Right forelimb (tissue), 1 donor: ENCODE measurements at regions not wholly inside any gene's neighbourhood (a gene's known extent, or its start where the extent isn't known, plus 50 kb on each side); places are given as distances from the start of the nearest gene placed in this dataset.
A peak's percentile ranks its signal among the peaks of the same experiment; 100 is the strongest.

Experiments used
- DNase-seq: peaks from one replicate; pipeline ENCODE4 v3.0.0-alpha.2; 2018

DNA sequence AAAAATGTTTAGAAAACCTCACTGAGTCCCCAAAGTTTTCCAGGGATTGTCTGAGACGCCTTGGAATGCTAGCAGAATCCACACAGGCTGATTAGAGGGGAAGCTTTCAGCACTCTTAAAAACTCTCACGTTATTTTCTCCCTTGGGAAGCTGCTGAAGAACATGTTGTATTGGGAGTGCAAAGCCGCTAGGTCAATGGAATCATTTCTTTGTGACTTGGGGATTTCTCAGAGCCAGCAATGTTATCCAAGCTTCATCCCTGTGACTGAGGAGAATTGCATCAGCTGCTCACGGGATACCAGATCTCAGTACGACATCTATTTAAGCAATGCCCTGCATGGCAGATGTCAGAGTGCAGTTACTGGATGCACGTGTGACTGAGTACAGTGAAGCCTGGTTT lies 426.4 kb upstream of the MPDZ start:
- DNase-seq: peak; percentile 52

- no peak for DNase-seq
Observed at GRCh38 chr9:13705373-13705772, 425.9 kb upstream of the MPDZ start.

GRCh38 chr9:13690595-13690994 lies 411.1 kb upstream of the MPDZ start:
- DNase-seq: no peak

- DNase-seq: no peak
Observed at GRCh38 chr9:13689925-13690324, 410.4 kb upstream of the MPDZ start.

DNA sequence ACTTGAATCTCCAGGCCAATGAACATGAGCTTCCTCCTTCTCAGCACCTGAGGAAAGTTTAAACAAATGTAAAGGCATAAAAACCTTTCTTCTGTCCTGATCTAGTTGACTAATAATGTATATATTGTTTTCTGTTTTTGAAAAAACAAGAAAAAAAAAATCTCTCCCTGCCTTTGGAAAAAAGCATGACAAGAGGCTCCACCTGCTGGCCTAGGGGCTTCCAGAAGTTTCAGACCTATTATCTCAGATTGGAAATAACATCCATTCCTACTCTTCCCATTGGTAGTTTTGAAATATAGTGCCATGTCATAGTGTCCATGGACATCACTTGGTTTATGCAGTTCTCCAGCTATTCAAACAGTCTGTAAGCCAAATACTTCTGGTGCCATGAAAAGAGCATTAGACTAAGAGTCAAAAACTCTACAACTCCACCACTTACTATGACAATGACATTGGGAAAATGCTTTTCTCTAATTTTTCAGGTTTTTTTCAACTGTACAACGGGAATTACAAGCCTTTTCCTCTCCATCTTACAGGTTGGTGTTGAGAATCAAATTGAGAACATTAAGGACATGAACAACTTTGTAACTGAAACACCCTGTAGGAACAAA lies 409.6 kb upstream of the MPDZ start:
- DNase-seq: no peak

DNA sequence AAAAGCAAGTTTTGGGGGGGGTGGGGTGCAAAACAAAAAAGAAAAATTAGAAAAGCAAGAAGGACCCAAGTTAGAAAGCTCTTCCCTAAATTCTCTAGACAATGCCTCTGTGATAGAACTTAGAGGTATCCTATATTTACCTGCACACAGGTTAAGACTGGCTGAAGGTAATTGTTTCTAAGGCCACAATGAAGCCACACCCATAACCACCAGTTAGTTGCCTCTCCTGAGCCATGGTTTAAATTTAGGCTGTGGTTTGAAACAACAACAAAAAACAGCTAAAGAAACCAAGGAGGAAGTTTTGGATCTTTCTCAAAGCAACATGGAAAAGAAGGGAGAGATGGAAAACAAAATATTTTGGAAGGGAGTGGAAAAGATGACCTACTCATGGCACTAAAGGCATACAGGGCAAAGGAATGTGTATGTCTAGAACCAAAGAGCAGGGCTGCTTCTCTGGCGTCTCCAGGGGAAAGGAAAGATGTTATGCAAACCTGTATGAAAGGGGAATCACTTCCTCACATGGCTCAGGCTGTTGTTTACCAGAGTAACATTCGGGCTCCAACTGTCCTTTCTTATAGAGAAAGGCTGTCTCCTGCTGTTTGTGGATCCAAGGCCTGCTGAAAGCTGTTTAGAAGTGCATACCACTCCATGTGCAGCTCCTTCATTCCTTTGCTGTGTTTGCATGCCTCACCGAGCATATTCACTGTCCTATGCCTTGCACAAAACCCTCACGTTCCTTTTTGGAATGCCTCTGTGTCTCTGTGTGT lies 408.9 kb upstream of the MPDZ start:
- no peak for DNase-seq

DNA sequence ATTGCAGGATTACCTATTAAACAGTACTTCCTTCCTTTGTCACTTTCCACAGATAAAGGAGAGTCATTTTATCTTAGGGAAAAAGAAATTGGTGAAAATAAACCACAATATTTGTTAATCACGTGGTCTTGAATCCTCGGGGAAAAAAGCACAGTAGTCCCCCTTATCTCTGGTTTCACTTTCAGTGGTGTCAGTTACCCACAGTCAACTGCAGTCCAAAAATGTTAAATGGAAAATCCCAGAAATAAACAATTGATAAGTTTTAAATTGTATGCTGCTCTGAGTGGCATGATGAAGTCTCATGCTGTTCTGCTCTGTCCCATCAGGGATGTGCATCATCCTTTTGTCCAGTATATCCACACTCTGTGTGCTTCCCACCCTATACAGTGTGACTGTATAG lies 405.2 kb upstream of the MPDZ start:
- DNase-seq: no peak

DNA sequence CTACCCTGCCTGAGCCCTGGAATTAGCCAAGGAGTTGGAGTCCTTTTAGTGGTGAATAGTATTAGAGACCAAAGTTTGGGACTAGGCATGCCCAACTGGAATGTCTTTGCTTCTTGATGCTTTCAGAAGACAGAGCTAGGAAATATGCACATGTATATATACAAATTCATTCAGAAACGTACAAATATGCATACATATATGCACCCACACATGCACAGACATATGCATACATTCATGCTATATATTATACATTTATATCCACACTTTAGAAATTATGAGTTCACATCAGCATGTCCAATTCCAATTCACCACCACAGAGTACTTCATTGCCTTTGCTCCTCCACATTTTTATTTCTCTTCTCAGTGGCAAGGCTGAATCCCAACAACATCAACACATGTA lies 398.3 kb upstream of the MPDZ start:
- DNase-seq: no peak

DNA sequence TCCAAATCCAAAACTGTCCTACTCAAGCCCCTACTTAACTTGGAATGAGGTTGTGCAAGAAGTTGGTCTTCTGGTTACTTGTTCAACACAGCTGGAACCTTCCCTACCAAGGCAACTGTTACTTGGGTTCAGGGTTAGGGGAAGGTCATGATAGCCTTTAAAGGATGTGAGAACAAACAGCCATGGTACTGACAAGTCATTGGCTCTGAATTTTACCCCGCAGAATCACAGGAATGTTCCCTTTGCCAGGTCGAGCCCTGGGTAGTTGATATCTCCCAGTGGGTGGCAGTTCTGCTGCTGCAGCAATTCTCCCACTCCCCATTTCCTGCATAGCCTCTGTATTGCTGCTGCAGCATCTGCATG lies 396.1 kb upstream of the MPDZ start:
- DNase-seq: no peak

DNA sequence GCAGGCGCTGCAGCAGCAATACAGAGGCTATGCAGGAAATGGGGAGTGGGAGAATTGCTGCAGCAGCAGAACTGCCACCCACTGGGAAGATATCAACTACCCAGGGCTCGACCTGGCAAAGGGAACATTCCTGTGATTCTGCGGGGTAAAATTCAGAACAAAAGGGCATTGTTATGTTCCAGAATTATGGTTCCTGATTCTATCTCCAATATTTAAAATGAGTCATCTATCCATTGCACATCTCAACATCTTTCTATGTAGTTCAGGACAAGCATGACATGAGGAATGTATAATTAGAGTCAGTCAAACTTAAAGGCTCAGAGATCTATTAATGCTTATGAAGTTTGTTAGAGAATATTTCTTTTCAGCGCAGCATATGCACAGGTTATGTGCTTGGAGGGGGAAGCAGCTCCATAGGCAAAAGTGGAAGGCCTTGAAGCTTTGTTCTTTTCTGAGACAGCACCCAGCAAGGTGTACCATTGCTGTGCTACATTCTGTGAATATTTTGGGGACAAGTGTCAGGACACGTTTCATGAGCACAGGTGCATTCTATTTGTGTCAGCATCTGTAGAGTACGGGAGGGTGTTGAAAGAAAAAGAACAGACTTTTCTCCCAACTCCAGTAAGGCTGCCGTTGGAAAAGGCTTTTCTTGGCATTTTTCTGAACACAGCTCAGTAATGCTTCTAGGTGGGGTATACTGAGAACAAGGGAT lies 395.6 kb upstream of the MPDZ start:
- no peak for DNase-seq

- DNase-seq: no peak
Observed at GRCh38 chr9:13673348-13673747, 393.9 kb upstream of the MPDZ start.

- no peak for DNase-seq
Observed at GRCh38 chr9:13665418-13666066, 386.1 kb upstream of the MPDZ start.

GRCh38 chr9:13661014-13661413 lies 381.5 kb upstream of the MPDZ start:
- no peak for DNase-seq

DNA sequence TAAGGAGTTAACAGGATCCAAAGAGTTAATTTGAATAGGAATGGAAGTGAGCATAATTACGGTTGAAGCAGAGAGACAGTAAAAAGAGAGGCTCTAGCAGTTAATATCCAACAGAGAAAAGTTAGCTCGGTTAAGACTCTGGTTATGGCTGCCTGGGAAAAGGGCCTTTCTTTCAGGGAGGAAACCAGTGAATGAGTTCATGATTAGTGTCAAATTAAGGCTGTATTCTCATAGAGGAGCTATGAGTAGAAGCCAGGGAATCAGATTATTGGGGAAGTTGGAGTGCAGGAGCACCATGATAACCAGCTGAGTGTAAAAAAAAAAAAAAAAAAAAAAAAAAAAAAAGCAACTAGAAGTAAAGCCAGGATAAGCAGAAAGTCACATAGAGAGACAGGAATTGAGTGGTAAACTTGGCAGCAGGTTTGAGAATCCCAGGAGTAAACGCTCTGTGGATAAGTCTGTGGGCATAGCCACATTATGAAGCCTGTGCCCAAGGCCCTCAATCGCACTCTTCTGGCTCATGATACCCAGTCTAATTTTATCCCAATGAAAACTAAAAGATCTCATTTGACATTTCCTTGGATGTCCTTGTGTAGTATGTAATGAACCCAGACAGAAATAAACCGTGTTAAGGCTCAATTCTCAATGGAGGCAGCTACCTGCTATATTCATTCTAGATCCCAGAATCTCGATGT lies 372.6 kb upstream of the MPDZ start:
- DNase-seq: no peak

GRCh38 chr9:13651526-13651925 lies 372.0 kb upstream of the MPDZ start:
- no peak for DNase-seq

DNA sequence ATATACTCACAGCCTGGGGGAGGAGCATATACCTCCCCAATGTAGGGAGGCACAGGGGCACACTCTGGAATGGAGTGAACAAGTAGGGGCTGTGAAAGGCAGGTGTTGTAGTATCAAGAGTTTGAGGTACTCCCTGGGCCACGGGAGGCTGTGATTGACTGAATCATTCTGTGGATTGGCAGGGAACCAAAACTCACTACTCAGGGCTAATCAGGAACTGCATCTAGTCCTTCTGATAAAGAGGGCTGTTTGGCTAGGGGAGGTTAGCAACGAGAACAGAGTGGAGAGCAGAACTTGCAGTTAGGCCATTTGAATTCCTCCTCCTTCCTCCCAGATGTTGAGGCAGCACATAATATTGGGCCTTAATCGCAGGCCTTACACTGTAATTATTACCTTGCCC lies 369.2 kb upstream of the MPDZ start:
- no peak for DNase-seq

DNA sequence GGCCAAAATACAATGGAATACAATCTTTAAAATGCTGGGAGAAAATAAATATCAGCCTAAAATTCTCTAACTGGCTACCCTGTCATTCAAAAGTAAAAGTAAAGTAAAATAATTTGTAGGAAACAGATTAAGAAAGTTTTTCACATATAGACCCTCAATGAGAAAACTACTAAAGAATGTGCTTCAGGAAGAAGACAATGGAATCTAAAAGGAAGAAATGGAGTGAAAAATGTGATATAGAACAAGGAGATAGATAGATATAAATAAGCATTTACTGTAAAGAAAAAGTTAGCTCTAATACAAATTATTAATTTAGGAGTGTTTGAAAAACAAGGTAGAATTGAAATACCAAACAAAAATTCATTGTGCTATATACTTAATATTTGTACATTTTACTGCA lies 368.6 kb upstream of the MPDZ start:
- DNase-seq: no peak

DNA sequence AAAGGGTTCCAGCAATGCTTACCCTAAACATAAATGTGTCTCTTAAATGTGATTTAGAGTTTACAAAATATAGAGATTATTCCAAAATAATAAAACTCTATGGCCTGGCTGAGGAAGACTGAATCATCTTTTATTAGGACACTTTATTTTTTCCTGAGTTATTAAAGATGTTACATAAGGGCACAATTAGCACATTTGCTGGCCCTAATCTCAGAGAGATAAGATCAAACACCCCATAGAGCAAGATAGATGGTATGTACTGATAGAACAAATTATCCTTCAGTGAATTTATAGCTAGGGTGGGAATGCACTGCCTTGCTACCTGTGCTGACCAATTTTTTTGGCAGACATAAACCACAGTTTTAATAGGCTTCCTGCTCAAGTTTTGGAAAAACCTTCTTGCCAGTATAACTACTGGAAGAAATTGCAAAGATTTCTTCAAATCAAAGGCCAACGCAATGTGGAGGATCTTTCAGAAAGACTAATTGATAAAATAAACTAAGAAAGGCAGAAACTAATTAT lies 367.1 kb upstream of the MPDZ start:
- DNase-seq: no peak

DNA sequence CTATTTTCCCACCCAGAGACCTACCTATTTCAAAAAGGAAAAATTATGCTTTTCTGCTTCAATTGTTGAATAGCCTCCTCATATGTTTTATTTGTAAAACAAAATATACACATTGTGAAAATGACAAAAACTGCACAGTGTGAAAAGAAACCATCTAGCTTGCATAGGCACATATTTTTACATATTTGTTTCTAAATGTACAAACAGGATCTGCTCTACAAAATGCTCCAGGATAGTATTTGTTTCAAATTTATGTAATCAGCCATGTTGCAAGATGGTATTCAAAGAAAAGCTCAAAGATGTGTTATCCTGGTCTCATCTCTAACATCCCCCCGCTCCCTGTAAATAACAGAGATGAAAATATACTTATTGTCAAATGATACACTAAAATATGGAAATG lies 366.1 kb upstream of the MPDZ start:
- DNase-seq: no peak

DNA sequence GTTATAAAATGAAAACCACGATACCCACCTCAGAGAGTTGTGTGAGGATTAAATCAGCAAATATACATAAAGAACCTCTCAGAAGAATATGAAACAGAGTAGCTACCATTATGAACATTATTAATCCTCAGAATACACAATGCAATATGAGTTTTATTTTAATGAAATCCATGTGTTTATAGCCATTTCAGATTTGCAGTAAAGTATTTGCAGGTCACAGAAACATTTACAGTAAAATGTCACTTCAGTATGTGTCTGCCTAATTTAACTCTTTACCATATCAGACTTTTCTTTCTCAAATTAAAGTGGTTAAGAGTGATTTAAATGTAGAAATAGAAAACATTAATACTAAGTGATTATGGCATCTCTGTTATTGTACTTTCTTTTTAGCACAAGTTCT lies 365.2 kb upstream of the MPDZ start:
- no peak for DNase-seq

DNA sequence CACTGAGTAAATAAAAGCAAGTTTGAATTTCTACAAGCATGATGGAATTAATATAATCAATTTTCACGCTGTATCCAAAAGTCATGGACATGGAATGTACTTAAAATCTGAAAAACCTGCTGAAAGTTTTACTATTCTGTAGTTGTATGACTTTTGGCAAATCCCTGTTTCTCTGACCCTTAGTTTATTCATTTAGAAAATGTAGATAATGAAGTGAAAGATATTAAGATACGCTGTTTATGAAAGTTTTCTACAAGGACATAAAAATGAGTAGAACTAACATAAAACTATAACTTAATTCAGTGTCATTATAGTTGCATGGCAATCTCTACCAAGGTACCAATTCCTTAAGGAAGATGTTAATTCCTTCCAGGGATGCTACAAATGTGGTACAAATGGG lies 363.2 kb upstream of the MPDZ start:
- DNase-seq: no peak

DNA sequence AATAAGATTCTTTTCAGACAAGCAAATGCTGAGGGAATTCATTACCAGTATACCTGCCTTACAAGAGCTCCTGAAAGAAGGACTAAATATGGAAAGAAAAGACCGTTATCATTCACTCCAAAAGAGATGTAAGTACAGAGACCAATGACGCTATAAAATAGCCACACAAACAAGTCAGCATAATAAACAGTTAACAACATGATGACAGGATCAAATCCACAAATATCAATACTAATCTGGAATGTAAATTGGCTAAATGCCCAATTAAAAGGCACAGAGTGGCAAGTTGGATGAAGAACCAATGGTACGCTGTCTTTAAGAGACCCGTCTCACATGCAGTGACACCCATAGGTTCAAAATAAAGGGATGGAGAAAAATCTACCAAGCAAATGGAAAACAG lies 349.6 kb upstream of the MPDZ start:
- no peak for DNase-seq

DNA sequence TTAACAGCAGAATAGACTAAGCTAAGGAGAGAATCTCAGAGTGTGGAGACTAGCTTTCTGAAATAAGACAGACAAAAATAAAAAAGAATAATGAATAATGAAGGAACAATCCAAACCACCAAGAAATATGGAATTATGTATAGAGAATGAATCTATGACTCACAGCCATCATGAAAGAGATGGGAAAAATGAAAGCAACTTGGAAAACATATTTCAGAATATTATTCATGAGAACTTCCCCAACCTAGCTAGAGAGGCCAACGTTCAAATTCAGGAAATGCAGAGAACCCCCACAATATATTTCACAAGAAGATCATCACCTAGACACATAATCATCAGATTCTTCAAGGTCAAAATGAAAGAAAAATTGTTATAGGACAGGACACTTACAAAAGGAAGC lies 349.0 kb upstream of the MPDZ start:
- DNase-seq: no peak
